KMS-11 (cell line): ENCODE measurements at regions not wholly inside any gene's neighbourhood (a gene's known extent, or its start where the extent isn't known, plus 50 kb on each side); places are given as distances from the start of the nearest gene placed in this dataset.

Source experiments
- H2AFZ ChIP-seq: fragments of 200-600 bp; sonication (generic); 2 replicates; pipeline ENCODE4 v1.6.1; 2016; ENCODE audit warnings: antibody characterized with exemption, mixed run types, low read depth
- H3K27ac ChIP-seq: fragments of 200-600 bp; sonication (generic); 2 replicates; pipeline ENCODE4 v1.6.1; 2016; ENCODE audit warnings: mild to moderate bottlenecking, mixed run types
- H3K27me3 ChIP-seq: fragments of 200-600 bp; sonication (generic); 2 replicates; pipeline ENCODE4 v1.6.1; 2017; ENCODE audit warnings: mild to moderate bottlenecking, low read depth, mixed run types, moderate library complexity; ENCODE audit not compliant: insufficient read depth
- H3K36me3 ChIP-seq: fragments of 200-600 bp; sonication (generic); 2 replicates; pipeline ENCODE4 v1.6.1; 2017; ENCODE audit warnings: mild to moderate bottlenecking, mixed run types; ENCODE audit not compliant: insufficient read depth
- H3K4me1 ChIP-seq: fragments of 200-600 bp; sonication (generic); 2 replicates; pipeline ENCODE4 v1.6.1; 2016; ENCODE audit warnings: mild to moderate bottlenecking, low read depth, mixed run types; ENCODE audit not compliant: poor library complexity, severe bottlenecking
- H3K4me2 ChIP-seq: fragments of 200-600 bp; sonication (generic); 2 replicates; pipeline ENCODE4 v1.7.0; 2016; ENCODE audit warnings: mild to moderate bottlenecking, mixed run types
- H3K4me3 ChIP-seq: fragments of 200-600 bp; sonication (generic); IDR thresholded peaks from 2 replicates; pipeline ENCODE4 v1.6.1; 2017; ENCODE audit warnings: low read depth, low read length, mixed read lengths; ENCODE audit not compliant: insufficient read depth
- H3K79me2 ChIP-seq: fragments of 200-600 bp; sonication (generic); 2 replicates; pipeline ENCODE4 v1.6.1; 2016; ENCODE audit warnings: low read depth, mixed run types; ENCODE audit not compliant: insufficient read depth
- H3K9ac ChIP-seq: fragments of 200-600 bp; sonication (generic); 2 replicates; pipeline ENCODE4 v1.6.1; 2016; ENCODE audit warnings: mild to moderate bottlenecking, mixed run types
- H4K20me1 ChIP-seq: fragments of 200-600 bp; sonication (generic); 2 replicates; pipeline ENCODE4 v1.6.1; 2016; ENCODE audit warnings: mild to moderate bottlenecking, mixed run types; ENCODE audit not compliant: insufficient read depth
- TF ChIP-seq, protein P1 (sequence below): fragments of 200-600 bp; sonication (generic); conservative IDR thresholded peaks from 2 replicates; pipeline ENCODE4 v1.6.1; 2017; ENCODE audit warnings: low read depth, mild to moderate bottlenecking, antibody characterized with exemption, low read length, moderate library complexity, mixed read lengths

DNA sequence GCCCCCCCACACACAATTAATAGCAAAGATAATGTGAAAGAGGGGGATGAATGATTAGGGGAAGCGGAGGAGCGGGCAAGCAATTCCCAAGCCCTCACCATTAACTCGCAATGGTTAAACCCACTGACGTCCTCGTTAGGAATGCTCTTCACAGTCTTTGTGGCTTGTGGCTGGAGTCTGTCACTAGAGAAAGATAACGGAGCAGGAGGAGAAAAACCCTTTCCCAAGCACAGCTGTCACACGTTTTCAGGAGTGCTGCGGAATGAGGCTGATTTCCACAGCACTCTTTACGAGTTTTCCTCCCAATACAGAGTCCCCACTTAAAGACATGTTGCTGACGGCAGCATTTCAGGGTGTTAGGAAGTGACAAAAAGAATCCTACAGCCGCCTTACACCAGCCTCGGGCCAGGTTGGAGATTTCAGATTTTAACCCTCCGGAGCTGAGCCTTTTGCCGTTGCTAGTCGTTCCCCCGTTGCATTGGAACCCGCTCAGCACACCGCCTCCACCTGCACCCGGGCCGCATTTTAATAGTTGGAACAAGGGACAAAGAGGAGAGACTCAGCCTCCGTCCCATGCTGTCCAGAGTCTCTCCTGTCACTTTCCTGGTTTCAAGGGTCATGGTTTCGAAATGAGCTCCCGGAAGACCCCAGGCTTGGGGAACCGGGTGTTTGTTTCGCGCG, 92.2 kb downstream of the GEMIN8 start:
- Histone ChIP-seq H3K27me3 (no peaks in the 10 kb centered on the region), H3K4me3 (no peak overlapping the region), H3K4me1 (no peaks in the 10 kb centered on the region), H4K20me1 (no peaks in the 10 kb centered on the region), H2AFZ (peak overlapping the region; percentile 79; the same call in 1 of the 2 replicates), H3K36me3 (no peaks in the 10 kb centered on the region), H3K4me2 (peak overlapping the region; percentile 34; the same call in 1 of the 2 replicates), H3K79me2 (no peaks in the 10 kb centered on the region), H3K27ac (no peak overlapping the region), H3K9ac (peak overlapping the region; percentile 79; the same call in 1 of the 2 replicates)
- TF ChIP-seq, protein P1, sequence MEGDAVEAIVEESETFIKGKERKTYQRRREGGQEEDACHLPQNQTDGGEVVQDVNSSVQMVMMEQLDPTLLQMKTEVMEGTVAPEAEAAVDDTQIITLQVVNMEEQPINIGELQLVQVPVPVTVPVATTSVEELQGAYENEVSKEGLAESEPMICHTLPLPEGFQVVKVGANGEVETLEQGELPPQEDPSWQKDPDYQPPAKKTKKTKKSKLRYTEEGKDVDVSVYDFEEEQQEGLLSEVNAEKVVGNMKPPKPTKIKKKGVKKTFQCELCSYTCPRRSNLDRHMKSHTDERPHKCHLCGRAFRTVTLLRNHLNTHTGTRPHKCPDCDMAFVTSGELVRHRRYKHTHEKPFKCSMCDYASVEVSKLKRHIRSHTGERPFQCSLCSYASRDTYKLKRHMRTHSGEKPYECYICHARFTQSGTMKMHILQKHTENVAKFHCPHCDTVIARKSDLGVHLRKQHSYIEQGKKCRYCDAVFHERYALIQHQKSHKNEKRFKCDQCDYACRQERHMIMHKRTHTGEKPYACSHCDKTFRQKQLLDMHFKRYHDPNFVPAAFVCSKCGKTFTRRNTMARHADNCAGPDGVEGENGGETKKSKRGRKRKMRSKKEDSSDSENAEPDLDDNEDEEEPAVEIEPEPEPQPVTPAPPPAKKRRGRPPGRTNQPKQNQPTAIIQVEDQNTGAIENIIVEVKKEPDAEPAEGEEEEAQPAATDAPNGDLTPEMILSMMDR = no peak

DNA sequence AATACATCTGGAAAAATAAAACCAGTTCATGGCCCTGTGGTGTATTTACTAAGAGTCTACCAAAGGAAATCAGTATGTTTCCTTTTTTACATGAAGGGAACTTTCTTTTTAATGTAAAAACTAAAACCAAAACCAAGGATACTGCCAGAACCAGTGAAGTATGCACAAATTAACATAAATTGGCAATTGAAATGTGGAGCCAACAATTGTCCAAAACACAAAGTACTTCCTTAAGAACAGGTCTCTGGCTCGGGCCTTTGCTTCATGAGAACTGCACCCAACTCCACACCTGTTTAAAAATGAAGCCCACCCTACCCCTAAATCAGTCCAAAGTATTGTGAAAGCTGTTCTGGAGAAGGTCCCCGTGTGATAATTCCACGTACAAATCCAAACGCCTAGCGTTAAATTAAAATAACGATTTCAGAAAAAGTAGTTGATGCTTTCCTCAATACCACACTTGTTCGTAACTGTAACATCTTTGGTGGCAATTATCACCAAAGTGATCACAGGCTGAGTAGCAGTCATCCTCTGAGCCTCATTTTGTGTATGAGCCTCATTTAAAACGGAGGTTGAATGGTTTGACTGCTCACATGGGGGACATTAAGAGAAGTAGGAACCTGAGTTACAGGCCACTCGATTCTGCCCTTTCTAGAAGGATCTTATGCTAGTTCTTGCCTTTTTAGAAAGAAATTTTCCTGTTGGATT, 93.0 kb downstream of the GEMIN8 start:
- Histone ChIP-seq H3K4me2 (no peak overlapping the region), H2AFZ (no peak overlapping the region), H4K20me1 (no peaks in the 10 kb centered on the region), H3K36me3 (no peaks in the 10 kb centered on the region), H3K4me1 (no peaks in the 10 kb centered on the region), H3K27ac (no peak overlapping the region), H3K79me2 (no peaks in the 10 kb centered on the region), H3K9ac (no peak overlapping the region), H3K27me3 (no peaks in the 10 kb centered on the region), H3K4me3 (no peak overlapping the region)
- TF ChIP-seq, protein P1 = no peak

DNA sequence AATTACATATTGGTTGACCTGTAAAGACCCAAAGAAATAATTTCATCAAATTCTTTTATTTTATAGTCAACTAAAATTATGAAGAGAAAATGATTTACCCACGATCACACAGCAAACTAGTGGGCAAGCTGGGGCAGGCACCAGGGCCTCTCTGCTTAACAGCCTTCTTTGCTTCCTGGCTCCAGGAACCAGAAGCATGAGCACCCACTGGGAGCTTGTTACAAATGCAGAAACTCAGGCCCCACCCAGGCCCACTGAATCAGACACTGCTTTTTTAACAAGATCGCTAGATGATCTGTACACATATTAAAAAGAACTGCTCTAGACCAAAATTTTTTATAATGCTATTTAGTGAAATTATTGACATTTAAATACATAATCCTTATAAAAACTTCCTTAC, 95.0 kb downstream of the GEMIN8 start:
- no peaks in the 10 kb centered on the region for H3K4me1 ChIP-seq
- H3K36me3 ChIP-seq = no peaks in the 10 kb centered on the region
- H3K27me3 ChIP-seq = no peaks in the 10 kb centered on the region
- H3K4me3 ChIP-seq = no peak overlapping the region
- H4K20me1 ChIP-seq = no peaks in the 10 kb centered on the region
- no peaks in the 10 kb centered on the region for H3K79me2 ChIP-seq
- H2AFZ ChIP-seq = no peak overlapping the region
- no peak overlapping the region for H3K4me2 ChIP-seq
- H3K27ac ChIP-seq = no peak overlapping the region
- TF ChIP-seq, protein P1 = no peak
- H3K9ac ChIP-seq = no peak overlapping the region

DNA sequence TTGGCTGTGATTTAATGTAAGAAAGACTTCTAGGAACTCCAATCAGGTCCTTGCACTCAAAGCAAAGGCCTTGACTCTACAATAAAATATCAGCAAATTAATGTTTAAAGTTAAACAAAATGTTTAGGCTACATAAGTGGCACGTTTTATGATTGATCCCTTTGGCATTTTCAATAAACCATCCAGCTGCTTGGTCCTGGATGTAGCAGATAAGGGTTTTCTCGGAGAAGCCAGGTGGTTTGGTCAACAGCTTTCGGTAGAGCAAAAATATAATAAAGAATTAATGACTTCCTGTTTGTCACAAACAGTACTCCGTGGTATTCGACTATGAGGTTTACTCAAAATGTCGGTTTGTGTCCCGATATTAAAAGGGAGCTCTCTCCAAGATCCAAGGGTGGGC, 95.8 kb downstream of the GEMIN8 start:
- H3K4me1 ChIP-seq = no peaks in the 10 kb centered on the region
- no peaks in the 10 kb centered on the region for H3K79me2 ChIP-seq
- no peaks in the 10 kb centered on the region for H4K20me1 ChIP-seq
- no peaks in the 10 kb centered on the region for H3K27me3 ChIP-seq
- no peak overlapping the region for H3K4me3 ChIP-seq
- TF ChIP-seq, protein P1 = no peak
- no peaks in the 10 kb centered on the region for H3K36me3 ChIP-seq
- no peak overlapping the region for H2AFZ ChIP-seq
- no peak overlapping the region for H3K27ac ChIP-seq
- no peak overlapping the region for H3K9ac ChIP-seq
- H3K4me2 ChIP-seq = no peak overlapping the region
